ENCODE measurements at regions not wholly inside any gene's neighbourhood (a gene's known extent, or its start where the extent isn't known, plus 50 kb on each side); places are given as distances from the start of the nearest gene placed in this dataset.
"Not testable (repeated sequence)": the region's sequence is repeated elsewhere in the genome, so short reads cannot be mapped to it uniquely, and the experiment has no call there.

GRCh38 chr19:20482721-20483120, 82.9 kb downstream of the ZNF737 start:
- DNase-seq: peak in 2 of 5 donors; percentile 1 to 4

- no peak for DNase-seq
Observed at GRCh38 chr19:20481736-20482135, 83.8 kb downstream of the ZNF737 start.

- DNase-seq: no peak
Observed at GRCh38 chr19:20479483-20479882, 86.1 kb downstream of the ZNF737 start.

- DNase-seq: no peak
Observed at GRCh38 chr19:20478936-20479335, 86.6 kb downstream of the ZNF737 start.

- DNase-seq: no peak
Observed at GRCh38 chr19:20472854-20473253, 92.7 kb downstream of the ZNF737 start.

- DNase-seq: no peak
Observed at GRCh38 chr19:20471431-20471830, 94.2 kb downstream of the ZNF737 start.

- no peak for DNase-seq
Observed at GRCh38 chr19:20470345-20471135, 95.0 kb downstream of the ZNF737 start.

- not testable (repeated sequence) for DNase-seq
Observed at GRCh38 chr19:20466638-20466990, 99.0 kb downstream of the ZNF737 start.

- not testable (repeated sequence) for DNase-seq
Observed at GRCh38 chr19:20465922-20466637, 99.5 kb downstream of the ZNF737 start.

GRCh38 chr19:20453425-20453935, 112.1 kb downstream of the ZNF737 start:
- DNase-seq: no peak

- no peak for DNase-seq
Observed at GRCh38 chr19:20444202-20444885, 121.2 kb downstream of the ZNF737 start.

GRCh38 chr19:20432266-20432842, 133.2 kb downstream of the ZNF737 start:
- DNase-seq: not testable (repeated sequence)

- DNase-seq: no peak
Observed at GRCh38 chr19:20431826-20432225, 133.8 kb downstream of the ZNF737 start.

- peak in 4 of 5 donors; percentile 8 to 48 (median 10) for DNase-seq
Observed at GRCh38 chr19:20423381-20424197, 142.0 kb downstream of the ZNF737 start.

GRCh38 chr19:20422216-20423205, 143.1 kb downstream of the ZNF737 start:
- DNase-seq: no peak

- DNase-seq: no peak
Observed at GRCh38 chr19:20416661-20417060, 148.9 kb downstream of the ZNF737 start.

- no peak for DNase-seq
Observed at GRCh38 chr19:20414120-20414519, 151.5 kb downstream of the ZNF737 start.

- DNase-seq: no peak
Observed at GRCh38 chr19:20413705-20414104, 151.9 kb downstream of the ZNF737 start.

- no peak for DNase-seq
Observed at GRCh38 chr19:20412846-20413245, 152.7 kb downstream of the ZNF737 start.

GRCh38 chr19:20397292-20397691, 168.3 kb downstream of the ZNF737 start:
- DNase-seq: no peak

- no peak for DNase-seq
Observed at GRCh38 chr19:20388706-20389225, 176.8 kb downstream of the ZNF737 start.

Measured in T-helper 1 cell (primary cell).